ENCODE measurements at regions not wholly inside any gene's neighbourhood (a gene's known extent, or its start where the extent isn't known, plus 50 kb on each side); places are given as distances from the start of the nearest gene placed in this dataset.
"Not testable (repeated sequence)": the region's sequence is repeated elsewhere in the genome, so short reads cannot be mapped to it uniquely, and the experiment has no call there.

- peak; percentile 24 for DNase-seq (ENCODE audit: low read depth)
These were observed 132.8 kb upstream of the SPRED1 start for GRCh38 chr15:38119865-38120264.

- DNase-seq (ENCODE audit: low read depth) = peak; percentile 30
These were observed 125.3 kb upstream of the SPRED1 start for GRCh38 chr15:38127306-38127771.

GRCh38 chr15:38128341-38128781 lies 124.3 kb upstream of the SPRED1 start:
- peak; percentile 44 for DNase-seq (ENCODE audit: low read depth)

- no peak for DNase-seq (ENCODE audit: low read depth)
These were observed 123.7 kb upstream of the SPRED1 start for GRCh38 chr15:38128921-38129320.

GRCh38 chr15:38129531-38130204 lies 123.0 kb upstream of the SPRED1 start:
- peak; percentile 98 for DNase-seq (ENCODE audit: low read depth)

GRCh38 chr15:38130205-38130567 lies 122.5 kb upstream of the SPRED1 start:
- DNase-seq (ENCODE audit: low read depth) = no peak

- peak; percentile 97 for DNase-seq (ENCODE audit: low read depth)
These were observed 121.7 kb upstream of the SPRED1 start for GRCh38 chr15:38130740-38131498.

GRCh38 chr15:38134252-38134651 lies 118.4 kb upstream of the SPRED1 start:
- no peak for DNase-seq (ENCODE audit: low read depth)

- not testable (repeated sequence) for DNase-seq (ENCODE audit: low read depth)
These were observed 110.4 kb upstream of the SPRED1 start for GRCh38 chr15:38142195-38142594.

- no peak for DNase-seq (ENCODE audit: low read depth)
These were observed 107.7 kb upstream of the SPRED1 start for GRCh38 chr15:38144921-38145320.

GRCh38 chr15:38145651-38146111 lies 107.0 kb upstream of the SPRED1 start:
- DNase-seq (ENCODE audit: low read depth) = peak; percentile 4

GRCh38 chr15:38147246-38147645 lies 105.4 kb upstream of the SPRED1 start:
- no peak for DNase-seq (ENCODE audit: low read depth)

- no peak for DNase-seq (ENCODE audit: low read depth)
These were observed 104.2 kb upstream of the SPRED1 start for GRCh38 chr15:38148471-38148870.

- no peak for DNase-seq (ENCODE audit: low read depth)
These were observed 103.3 kb upstream of the SPRED1 start for GRCh38 chr15:38149315-38149714.

- DNase-seq (ENCODE audit: low read depth) = no peak
These were observed 102.5 kb upstream of the SPRED1 start for GRCh38 chr15:38150148-38150547.

- DNase-seq (ENCODE audit: low read depth) = no peak
These were observed 101.8 kb upstream of the SPRED1 start for GRCh38 chr15:38150794-38151193.

GRCh38 chr15:38153781-38154180 lies 98.9 kb upstream of the SPRED1 start:
- no peak for DNase-seq (ENCODE audit: low read depth)

- DNase-seq (ENCODE audit: low read depth) = no peak
These were observed 98.4 kb upstream of the SPRED1 start for GRCh38 chr15:38154255-38154654.

- no peak for DNase-seq (ENCODE audit: low read depth)
These were observed 97.8 kb upstream of the SPRED1 start for GRCh38 chr15:38154837-38155236.

GRCh38 chr15:38163658-38164057 lies 89.0 kb upstream of the SPRED1 start:
- no peak for DNase-seq (ENCODE audit: low read depth)

- DNase-seq (ENCODE audit: low read depth) = no peak
These were observed 88.6 kb upstream of the SPRED1 start for GRCh38 chr15:38164061-38164460.

GRCh38 chr15:38164507-38164906 lies 88.1 kb upstream of the SPRED1 start:
- no peak for DNase-seq (ENCODE audit: low read depth)
